Mononuclear cell (primary cell): ENCODE measurements at regions not wholly inside any gene's neighbourhood (a gene's known extent, or its start where the extent isn't known, plus 50 kb on each side); places are given as distances from the start of the nearest gene placed in this dataset.
"Not testable (repeated sequence)": the region's sequence is repeated elsewhere in the genome, so short reads cannot be mapped to it uniquely, and the experiment has no call there.

Source experiments
- H3K27me3 ChIP-seq: 2 replicates; pipeline ENCODE4 v1.6.0; 2011; ENCODE audit warnings: low read length, control low read depth; ENCODE audit not compliant: insufficient read depth
- H3K4me1 ChIP-seq: 2 replicates; pipeline ENCODE4 v1.5.1; 2011; ENCODE audit warnings: mild to moderate bottlenecking, low read length, control low read depth; ENCODE audit not compliant: insufficient read depth
- H3K4me3 ChIP-seq: 2 replicates; pipeline ENCODE4 v1.5.1; 2011; ENCODE audit warnings: mild to moderate bottlenecking, low read length, moderate library complexity
- H3K9me3 ChIP-seq: 2 replicates; pipeline ENCODE4 v1.5.1; 2011; ENCODE audit warnings: low read depth, mild to moderate bottlenecking, control low read depth, low read length

GRCh38 chr13:44309794-44310757 is 63.5 kb upstream of the SERP2 start:
- Histone ChIP-seq H3K4me1 (no peaks in the 10 kb centered on the region), H3K27me3 (peaks cover 3% of the 10 kb centered on the region), H3K4me3 (no peak overlapping the region), H3K9me3 (no peaks in the 10 kb centered on the region)

GRCh38 chr13:44311011-44311780 is 62.4 kb upstream of the SERP2 start:
- H3K4me1 ChIP-seq: no peaks in the 10 kb centered on the region
- peaks cover 3% of the 10 kb centered on the region for H3K27me3 ChIP-seq
- H3K4me3 ChIP-seq: no peak overlapping the region

GRCh38 chr13:44312131-44312530 is 61.5 kb upstream of the SERP2 start:
- H3K4me3 ChIP-seq: no peak overlapping the region
- no peaks in the 10 kb centered on the region for H3K9me3 ChIP-seq
- H3K27me3 ChIP-seq: peaks cover 3% of the 10 kb centered on the region
- H3K4me1 ChIP-seq: no peaks in the 10 kb centered on the region

More at GRCh38 chr13:44311011-44311780, 62.4 kb upstream of the SERP2 start:
- no peaks in the 10 kb centered on the region for H3K9me3 ChIP-seq

- peaks cover 3% of the 10 kb centered on the region for H3K27me3 ChIP-seq
These were observed 60.6 kb upstream of the SERP2 start for GRCh38 chr13:44312834-44313551.

DNA sequence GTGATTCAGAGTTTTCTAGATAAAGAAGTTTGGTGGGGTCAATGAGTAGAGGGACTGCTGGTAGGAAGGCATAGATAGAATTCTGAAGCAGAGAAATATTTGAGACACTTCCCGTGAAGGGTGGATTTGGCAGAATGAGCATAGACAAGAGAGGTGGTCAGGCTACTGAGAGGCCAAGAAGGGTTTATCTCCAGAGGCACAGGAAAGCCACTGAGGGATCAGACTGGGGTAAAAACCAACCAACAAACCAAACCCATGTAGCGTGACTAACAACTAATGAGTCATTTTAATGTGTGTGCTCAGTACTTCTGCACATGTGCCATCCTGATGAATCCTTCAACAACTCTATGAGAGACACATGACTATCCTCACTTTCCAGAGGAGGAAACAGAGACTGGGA is 60.0 kb upstream of the SERP2 start:
- Histone ChIP-seq H3K27me3 (peaks cover 3% of the 10 kb centered on the region), H3K4me3 (no peak overlapping the region), H3K9me3 (no peaks in the 10 kb centered on the region), H3K4me1 (no peaks in the 10 kb centered on the region)

More at GRCh38 chr13:44312834-44313551, 60.6 kb upstream of the SERP2 start:
- Histone ChIP-seq H3K4me1 (no peaks in the 10 kb centered on the region), H3K4me3 (no peak overlapping the region), H3K9me3 (no peaks in the 10 kb centered on the region)

GRCh38 chr13:44314160-44314559 is 59.5 kb upstream of the SERP2 start:
- H3K4me3 ChIP-seq, H3K27me3 ChIP-seq, H3K4me1 ChIP-seq, H3K9me3 ChIP-seq: not testable (repeated sequence)

DNA sequence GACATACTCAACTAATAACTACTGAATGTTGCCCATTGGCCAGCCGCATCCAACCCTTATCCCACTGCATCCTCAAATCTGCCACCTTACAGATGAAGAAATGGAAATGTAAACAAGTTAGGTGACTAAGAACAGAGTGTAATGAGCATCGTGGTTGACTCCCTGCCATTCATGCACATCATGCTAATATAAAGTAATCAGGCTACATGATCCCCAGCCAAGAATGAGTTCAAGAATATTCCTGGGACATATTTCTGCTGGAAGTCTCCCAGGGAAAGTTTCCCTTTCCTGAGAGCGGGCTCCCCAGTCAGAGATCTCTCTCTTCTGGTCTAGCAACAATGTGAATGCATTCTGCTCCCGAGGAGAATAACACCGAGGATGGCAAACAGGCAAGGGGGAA is 55.9 kb upstream of the SERP2 start:
- no peaks in the 10 kb centered on the region for H3K9me3 ChIP-seq
- peaks cover 3% of the 10 kb centered on the region for H3K27me3 ChIP-seq
- no peaks in the 10 kb centered on the region for H3K4me1 ChIP-seq
- H3K4me3 ChIP-seq: no peak overlapping the region

DNA sequence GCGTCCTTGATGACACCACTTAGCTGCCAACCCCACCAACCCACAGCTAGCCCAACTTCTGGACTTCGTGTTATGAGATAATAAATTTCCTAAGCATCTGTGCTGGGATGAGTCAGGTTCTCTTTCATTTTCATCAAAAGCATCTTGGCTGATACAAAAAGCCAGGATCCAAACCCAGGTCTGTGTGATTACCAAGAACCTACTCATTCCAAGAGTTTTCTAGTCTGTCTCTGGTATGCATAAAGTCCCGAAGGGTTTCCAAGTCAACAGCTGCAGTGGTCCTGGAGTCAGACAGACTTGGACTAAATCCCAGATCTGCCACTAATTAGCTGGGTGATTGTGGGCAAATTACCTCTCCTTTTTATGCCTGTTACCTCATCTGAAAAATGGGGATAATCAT is 55.5 kb upstream of the SERP2 start:
- H3K4me3 ChIP-seq: no peak overlapping the region
- no peaks in the 10 kb centered on the region for H3K4me1 ChIP-seq
- H3K9me3 ChIP-seq: no peaks in the 10 kb centered on the region
- peaks cover 3% of the 10 kb centered on the region for H3K27me3 ChIP-seq

DNA sequence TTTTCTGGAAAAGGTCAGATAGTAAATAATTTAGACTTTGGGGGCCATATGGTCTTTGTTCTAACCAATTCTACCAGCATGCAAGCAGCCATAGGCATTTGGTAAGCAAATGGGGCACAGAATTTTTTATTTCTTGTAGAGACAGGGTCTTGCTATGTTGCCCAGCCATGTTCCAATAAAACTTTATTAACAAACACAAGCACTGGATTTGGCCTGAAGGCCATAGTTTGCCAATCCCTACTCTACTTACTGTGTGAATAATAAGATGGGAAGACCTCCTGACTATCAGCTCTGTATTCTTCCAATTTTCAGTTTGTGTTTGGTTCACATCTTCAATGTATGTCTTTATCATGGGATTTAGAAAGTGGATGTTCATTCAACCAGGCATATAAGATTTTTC is 53.0 kb upstream of the SERP2 start:
- H3K4me3 ChIP-seq: no peak overlapping the region
- H3K9me3 ChIP-seq: no peaks in the 10 kb centered on the region
- no peaks in the 10 kb centered on the region for H3K4me1 ChIP-seq
- no peaks in the 10 kb centered on the region for H3K27me3 ChIP-seq

DNA sequence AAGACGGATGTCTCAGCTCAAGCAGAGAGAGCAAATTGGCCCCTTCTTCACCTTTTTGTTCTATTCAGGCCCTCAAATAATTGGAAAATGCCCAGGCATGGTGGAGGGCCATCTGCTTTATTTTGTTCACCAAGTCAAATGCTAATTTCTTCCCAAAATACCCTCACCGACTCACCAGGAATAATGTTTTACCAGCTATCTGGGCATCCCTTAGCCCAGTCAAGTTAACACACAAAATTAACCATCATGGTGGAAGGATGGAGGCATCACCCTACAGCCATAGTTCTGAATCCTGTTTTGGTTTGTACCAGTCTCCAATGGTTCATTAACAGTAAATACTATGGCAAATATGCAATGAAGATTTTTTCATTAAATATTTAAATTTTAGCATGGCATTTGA is 51.7 kb upstream of the SERP2 start:
- H3K27me3 ChIP-seq: no peaks in the 10 kb centered on the region
- no peak overlapping the region for H3K4me3 ChIP-seq
- H3K9me3 ChIP-seq: no peaks in the 10 kb centered on the region
- H3K4me1 ChIP-seq: no peaks in the 10 kb centered on the region

DNA sequence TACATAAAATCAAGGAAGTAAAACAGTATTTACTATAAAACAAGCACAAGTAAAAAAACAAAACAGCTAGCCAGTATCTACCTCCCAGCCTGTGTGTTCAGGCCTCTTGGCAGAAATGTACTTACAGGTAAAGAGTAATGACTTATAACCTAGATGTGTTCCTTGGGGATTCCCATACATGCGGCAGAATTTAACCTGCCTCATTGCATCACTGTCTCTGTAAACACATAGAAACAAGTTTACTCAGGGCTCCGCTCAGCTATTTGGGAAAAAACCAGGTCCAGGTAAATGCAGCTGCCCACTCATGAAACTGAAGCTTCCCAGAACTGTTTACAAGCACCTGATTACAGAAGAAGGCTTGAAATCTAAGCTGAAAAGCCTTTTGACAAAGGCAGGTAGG is 50.7 kb upstream of the SERP2 start:
- Histone ChIP-seq H3K9me3 (no peaks in the 10 kb centered on the region), H3K27me3 (no peaks in the 10 kb centered on the region), H3K4me3 (no peak overlapping the region), H3K4me1 (no peaks in the 10 kb centered on the region)

GRCh38 chr13:44323754-44324153 is 49.9 kb upstream of the SERP2 start:
- Histone ChIP-seq H3K27me3 (no peaks in the 10 kb centered on the region), H3K4me1 (no peaks in the 10 kb centered on the region), H3K4me3 (no peak overlapping the region), H3K9me3 (no peaks in the 10 kb centered on the region)
